ENCODE measurements at regions not wholly inside any gene's neighbourhood (a gene's known extent, or its start where the extent isn't known, plus 50 kb on each side); places are given as distances from the start of the nearest gene placed in this dataset.
"Not testable (repeated sequence)": the region's sequence is repeated elsewhere in the genome, so short reads cannot be mapped to it uniquely, and the experiment has no call there.

DNA sequence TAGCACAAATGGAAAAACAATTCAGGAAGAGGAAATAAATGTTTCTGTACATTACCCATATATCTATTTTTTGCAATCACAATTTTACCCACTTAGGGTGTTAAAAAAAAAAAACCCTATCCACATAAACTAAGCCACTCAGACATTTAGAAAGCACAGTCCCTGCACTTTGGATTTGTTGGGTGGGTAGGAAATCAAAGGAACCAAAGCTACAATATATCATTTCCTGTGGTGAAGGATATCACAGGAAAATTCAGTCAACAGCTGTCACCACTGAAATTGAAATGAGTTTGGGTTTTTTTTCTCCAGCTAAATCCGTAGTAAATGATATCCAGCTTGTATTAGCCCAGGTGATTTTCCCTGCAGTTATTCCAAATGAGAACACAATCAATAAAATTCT, 2392.4 kb downstream of the EPHA3 start:
- not testable (repeated sequence) for TF ChIP-seq RAD21 (conservative IDR thresholded peaks at IDR 0.05); TAF1 (IDR thresholded peaks at IDR 0.05; ENCODE audit: low read depth); POLR2AphosphoS5 (IDR thresholded peaks at IDR 0.05); EZH2 (IDR thresholded peaks at IDR 0.05; ENCODE audit: borderline replicate concordance, insufficient read depth, low read length, poor library complexity, severe bottlenecking); EP300 (conservative IDR thresholded peaks at IDR 0.05; ENCODE audit: poor library complexity, severe bottlenecking); MXI1 (conservative IDR thresholded peaks at IDR 0.05; ENCODE audit: poor library complexity, severe bottlenecking)
- TF ChIP-seq, protein P1, sequence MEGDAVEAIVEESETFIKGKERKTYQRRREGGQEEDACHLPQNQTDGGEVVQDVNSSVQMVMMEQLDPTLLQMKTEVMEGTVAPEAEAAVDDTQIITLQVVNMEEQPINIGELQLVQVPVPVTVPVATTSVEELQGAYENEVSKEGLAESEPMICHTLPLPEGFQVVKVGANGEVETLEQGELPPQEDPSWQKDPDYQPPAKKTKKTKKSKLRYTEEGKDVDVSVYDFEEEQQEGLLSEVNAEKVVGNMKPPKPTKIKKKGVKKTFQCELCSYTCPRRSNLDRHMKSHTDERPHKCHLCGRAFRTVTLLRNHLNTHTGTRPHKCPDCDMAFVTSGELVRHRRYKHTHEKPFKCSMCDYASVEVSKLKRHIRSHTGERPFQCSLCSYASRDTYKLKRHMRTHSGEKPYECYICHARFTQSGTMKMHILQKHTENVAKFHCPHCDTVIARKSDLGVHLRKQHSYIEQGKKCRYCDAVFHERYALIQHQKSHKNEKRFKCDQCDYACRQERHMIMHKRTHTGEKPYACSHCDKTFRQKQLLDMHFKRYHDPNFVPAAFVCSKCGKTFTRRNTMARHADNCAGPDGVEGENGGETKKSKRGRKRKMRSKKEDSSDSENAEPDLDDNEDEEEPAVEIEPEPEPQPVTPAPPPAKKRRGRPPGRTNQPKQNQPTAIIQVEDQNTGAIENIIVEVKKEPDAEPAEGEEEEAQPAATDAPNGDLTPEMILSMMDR (IDR thresholded peaks at IDR 0.05; ENCODE audit: poor library complexity, severe bottlenecking): not testable (repeated sequence)
- TF ChIP-seq, protein P2, sequence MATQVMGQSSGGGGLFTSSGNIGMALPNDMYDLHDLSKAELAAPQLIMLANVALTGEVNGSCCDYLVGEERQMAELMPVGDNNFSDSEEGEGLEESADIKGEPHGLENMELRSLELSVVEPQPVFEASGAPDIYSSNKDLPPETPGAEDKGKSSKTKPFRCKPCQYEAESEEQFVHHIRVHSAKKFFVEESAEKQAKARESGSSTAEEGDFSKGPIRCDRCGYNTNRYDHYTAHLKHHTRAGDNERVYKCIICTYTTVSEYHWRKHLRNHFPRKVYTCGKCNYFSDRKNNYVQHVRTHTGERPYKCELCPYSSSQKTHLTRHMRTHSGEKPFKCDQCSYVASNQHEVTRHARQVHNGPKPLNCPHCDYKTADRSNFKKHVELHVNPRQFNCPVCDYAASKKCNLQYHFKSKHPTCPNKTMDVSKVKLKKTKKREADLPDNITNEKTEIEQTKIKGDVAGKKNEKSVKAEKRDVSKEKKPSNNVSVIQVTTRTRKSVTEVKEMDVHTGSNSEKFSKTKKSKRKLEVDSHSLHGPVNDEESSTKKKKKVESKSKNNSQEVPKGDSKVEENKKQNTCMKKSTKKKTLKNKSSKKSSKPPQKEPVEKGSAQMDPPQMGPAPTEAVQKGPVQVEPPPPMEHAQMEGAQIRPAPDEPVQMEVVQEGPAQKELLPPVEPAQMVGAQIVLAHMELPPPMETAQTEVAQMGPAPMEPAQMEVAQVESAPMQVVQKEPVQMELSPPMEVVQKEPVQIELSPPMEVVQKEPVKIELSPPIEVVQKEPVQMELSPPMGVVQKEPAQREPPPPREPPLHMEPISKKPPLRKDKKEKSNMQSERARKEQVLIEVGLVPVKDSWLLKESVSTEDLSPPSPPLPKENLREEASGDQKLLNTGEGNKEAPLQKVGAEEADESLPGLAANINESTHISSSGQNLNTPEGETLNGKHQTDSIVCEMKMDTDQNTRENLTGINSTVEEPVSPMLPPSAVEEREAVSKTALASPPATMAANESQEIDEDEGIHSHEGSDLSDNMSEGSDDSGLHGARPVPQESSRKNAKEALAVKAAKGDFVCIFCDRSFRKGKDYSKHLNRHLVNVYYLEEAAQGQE (IDR thresholded peaks at IDR 0.05; ENCODE audit: borderline replicate concordance): not testable (repeated sequence)
